Common myeloid progenitor, CD34-positive (primary cell): ENCODE measurements at regions not wholly inside any gene's neighbourhood (a gene's known extent, or its start where the extent isn't known, plus 50 kb on each side); places are given as distances from the start of the nearest gene placed in this dataset.
"Not testable (repeated sequence)": the region's sequence is repeated elsewhere in the genome, so short reads cannot be mapped to it uniquely, and the experiment has no call there.

Source experiments
- CTCF ChIA-PET: fragments of 350-600 bp; sonication (Branson Sonifier 250); formaldehyde crosslinking; loops from one replicate; lab custom pipeline; 2021; ENCODE audit warnings: antibody characterized with exemption; lab: Charles Lee
- POLR2A ChIA-PET: fragments of 350-600 bp; sonication (Branson Sonifier 250); formaldehyde crosslinking; loops from one replicate; lab custom pipeline; 2021; ENCODE audit warnings: antibody characterized with exemption; lab: Charles Lee
- DNase-seq, 3 donors: peaks; one replicate each; pipeline versions ENCODE4 v3.0.0 to v3.0.0-alpha.2; 2013
- H3K27ac ChIP-seq, 2 experiments: 1 replicate in 1 of 2; 2 replicates in 1 of 2; pipeline ENCODE4 v1.7.0; 2013; ENCODE audit warnings: inconsistent platforms in 2 of 2, low read length in 2 of 2, mild to moderate bottlenecking in 2 of 2, low read depth in 1 of 2, moderate library complexity in 1 of 2; ENCODE audit not compliant: severe bottlenecking in 2 of 2, insufficient read depth in 1 of 2, poor library complexity in 1 of 2
- H3K27me3 ChIP-seq, 5 experiments: replicated peaks in 2 of 5; 1 replicate in 3 of 5; 2 replicates in 2 of 5; pipeline versions ENCODE4 v1.6.1 to v1.7.0; 2013; ENCODE audit warnings: low read length in 4 of 5, mild to moderate bottlenecking in 2 of 5, moderate library complexity in 2 of 5, inconsistent platforms in 1 of 5; ENCODE audit not compliant: insufficient read depth in 5 of 5, control insufficient read depth in 4 of 5
- H3K36me3 ChIP-seq, 4 experiments: 1 replicate in 2 of 4; 2 replicates in 2 of 4; pipeline versions ENCODE4 v1.6.1 to v1.7.0; 2013; ENCODE audit warnings: low read length in 3 of 4, control low read depth in 1 of 4, mild to moderate bottlenecking in 1 of 4; ENCODE audit not compliant: control insufficient read depth in 4 of 4, insufficient read depth in 4 of 4
- H3K4me1 ChIP-seq, 4 experiments: 1 replicate in 3 of 4; 2 replicates in 1 of 4; pipeline versions ENCODE4 v1.6.1 to v1.7.1; 2013; ENCODE audit warnings: low read length in 3 of 4, mild to moderate bottlenecking in 3 of 4, control low read depth in 1 of 4, inconsistent platforms in 1 of 4, moderate library complexity in 1 of 4; ENCODE audit not compliant: control insufficient read depth in 4 of 4, insufficient read depth in 4 of 4; ENCODE audit errors: control extremely low read depth in 1 of 4
- H3K4me3 ChIP-seq, 7 experiments: 1 replicate in 4 of 7; 2 replicates in 3 of 7; pipeline versions ENCODE4 v1.5.1 to v1.7.0; 2013; ENCODE audit warnings: mild to moderate bottlenecking in 7 of 7, low read length in 6 of 7, moderate library complexity in 6 of 7, inconsistent platforms in 2 of 7, low read depth in 2 of 7, control low read depth in 1 of 7; ENCODE audit not compliant: insufficient read depth in 4 of 7, control insufficient read depth in 1 of 7; ENCODE audit errors: extremely low read depth in 1 of 7
- H3K9me3 ChIP-seq, 5 experiments: 1 replicate in 4 of 5; 2 replicates in 1 of 5; pipeline versions ENCODE4 v1.6.1 to v1.7.1; 2013; ENCODE audit warnings: low read length in 4 of 5, mild to moderate bottlenecking in 2 of 5, inconsistent platforms in 1 of 5, low read depth in 1 of 5, moderate library complexity in 1 of 5; ENCODE audit not compliant: control insufficient read depth in 4 of 5, insufficient read depth in 2 of 5; ENCODE audit errors: control extremely low read depth in 1 of 5
- WGBS: methylation state at CpG from one replicate; pipeline ENCODE4 v1.1.5; 2013; ENCODE audit not compliant: insufficient coverage; 5-methylcytosine and 5-hydroxymethylcytosine counted together

GRCh38 chrY:12271162-12271561 lies 429.9 kb upstream of the USP9Y start:
- H3K36me3 ChIP-seq = no peaks in the 10 kb centered on the region
- H3K9me3 ChIP-seq = no peaks in the 10 kb centered on the region
- POLR2A ChIA-PET = no interaction called here
- no peak for DNase-seq
- H3K27me3 ChIP-seq = no peaks in the 10 kb centered on the region
- CTCF ChIA-PET = no interaction called here
- no peaks in the 10 kb centered on the region for H3K4me1 ChIP-seq
- WGBS = no CpG with 5 or more reads among the region's 4 CpGs
- no peak overlapping the region for H3K4me3 ChIP-seq
- no peak overlapping the region for H3K27ac ChIP-seq

GRCh38 chrY:12285608-12286007 lies 415.4 kb upstream of the USP9Y start:
- peaks cover 0 to 2% (median 0%) of the 10 kb centered on the region in 4 experiments for H3K4me1 ChIP-seq
- no peak overlapping the region for H3K27ac ChIP-seq
- no peak for DNase-seq
- H3K27me3 ChIP-seq = no peaks in the 10 kb centered on the region
- ChIA-PET CTCF (no interaction called here), POLR2A (no interaction called here)
- H3K36me3 ChIP-seq = no peaks in the 10 kb centered on the region
- no peak overlapping the region for H3K4me3 ChIP-seq
- WGBS = no CpG with 5 or more reads among the region's 5 CpGs
- H3K9me3 ChIP-seq = no peaks in the 10 kb centered on the region

- Histone ChIP-seq H3K27ac (no peak overlapping the region), H3K9me3 (no peaks in the 10 kb centered on the region), H3K36me3 (no peaks in the 10 kb centered on the region), H3K4me3 (no peak overlapping the region), H3K4me1 (peaks cover 0 to 2% (median 0%) of the 10 kb centered on the region in 4 experiments), H3K27me3 (no peaks in the 10 kb centered on the region)
- DNase-seq = no peak
- ChIA-PET CTCF (no interaction called here), POLR2A (no interaction called here)
- no CpG with 5 or more reads among the region's 3 CpGs for WGBS
These were observed 412.1 kb upstream of the USP9Y start for GRCh38 chrY:12288919-12289318.

DNA sequence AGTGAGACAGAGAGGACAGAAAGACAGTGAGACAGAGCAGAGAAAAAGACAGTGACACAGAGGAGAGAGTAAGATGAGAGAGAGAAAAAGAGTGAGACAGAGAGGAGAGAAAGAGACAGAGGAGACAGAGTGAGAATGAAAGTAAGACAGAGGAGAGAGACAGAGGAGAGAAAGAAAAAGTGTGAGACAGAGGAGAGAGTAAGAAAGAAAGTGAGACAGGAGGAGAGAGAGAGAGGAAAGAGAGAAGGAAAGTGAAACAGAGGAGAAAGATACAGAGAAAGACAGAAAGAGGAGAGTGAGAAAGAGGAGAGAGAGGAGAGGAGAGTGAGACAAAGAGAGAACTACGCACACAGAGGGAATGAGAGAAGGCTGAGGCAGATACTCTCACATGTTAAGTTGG lies 411.6 kb upstream of the USP9Y start:
- Histone ChIP-seq H3K27ac (no peak overlapping the region), H3K4me1 (peaks cover 0 to 2% (median 0%) of the 10 kb centered on the region in 4 experiments), H3K4me3 (no peak overlapping the region), H3K36me3 (no peaks in the 10 kb centered on the region), H3K27me3 (no peaks in the 10 kb centered on the region), H3K9me3 (no peaks in the 10 kb centered on the region)
- WGBS = no CpG with 5 or more reads among the region's 1 CpG
- no peak for DNase-seq
- ChIA-PET POLR2A (no interaction called here), CTCF (no interaction called here)

DNA sequence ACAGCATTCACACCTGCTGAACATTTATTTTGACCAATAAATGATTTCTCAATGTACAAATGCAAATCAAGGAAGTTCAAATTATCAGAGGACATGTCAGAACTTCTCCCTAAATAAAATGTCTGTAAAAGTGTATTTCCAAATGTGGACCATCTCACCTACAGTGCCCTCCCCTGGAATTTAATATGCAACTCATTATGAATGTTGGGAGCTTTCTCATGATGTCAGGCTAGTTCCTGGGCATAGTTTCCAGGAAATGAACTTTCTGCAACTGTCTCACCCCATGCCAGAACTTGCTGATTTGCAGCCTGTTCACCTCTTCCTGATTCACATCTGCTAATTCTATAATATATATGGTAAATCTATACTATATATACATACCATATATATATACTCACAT lies 408.5 kb upstream of the USP9Y start:
- Histone ChIP-seq H3K4me1 (peaks cover 0 to 2% (median 0%) of the 10 kb centered on the region in 4 experiments), H3K27ac (no peak overlapping the region), H3K9me3 (no peaks in the 10 kb centered on the region), H3K36me3 (no peaks in the 10 kb centered on the region), H3K4me3 (no peak overlapping the region), H3K27me3 (no peaks in the 10 kb centered on the region)
- DNase-seq = no peak
- POLR2A ChIA-PET = no interaction called here
- CTCF ChIA-PET = no interaction called here

DNA sequence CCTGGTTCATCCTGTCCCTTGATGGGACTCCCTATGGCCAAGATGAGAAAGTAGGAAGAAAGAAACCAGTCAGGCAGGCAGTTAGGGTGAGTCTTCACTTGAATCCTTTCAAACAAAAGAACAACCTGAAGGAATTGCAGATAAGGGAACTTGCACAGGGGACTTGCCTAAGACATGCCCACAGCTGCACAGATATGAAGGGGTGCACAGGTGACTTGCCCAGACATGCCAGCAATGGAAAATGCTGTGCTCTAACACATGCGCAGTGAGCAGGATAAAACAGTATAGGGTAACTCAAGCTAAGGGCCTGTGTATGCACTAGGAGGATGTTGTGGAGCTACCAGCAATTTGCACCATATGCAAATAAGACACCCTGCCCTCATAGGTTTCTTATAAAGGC lies 404.6 kb upstream of the USP9Y start:
- Histone ChIP-seq H3K27me3 (no peaks in the 10 kb centered on the region), H3K4me1 (no peaks in the 10 kb centered on the region), H3K9me3 (no peaks in the 10 kb centered on the region), H3K27ac (no peak overlapping the region), H3K4me3 (no peak overlapping the region), H3K36me3 (no peaks in the 10 kb centered on the region)
- DNase-seq = no peak
- no CpG with 5 or more reads among the region's 1 CpG for WGBS
- ChIA-PET CTCF (no interaction called here), POLR2A (no interaction called here)

DNA sequence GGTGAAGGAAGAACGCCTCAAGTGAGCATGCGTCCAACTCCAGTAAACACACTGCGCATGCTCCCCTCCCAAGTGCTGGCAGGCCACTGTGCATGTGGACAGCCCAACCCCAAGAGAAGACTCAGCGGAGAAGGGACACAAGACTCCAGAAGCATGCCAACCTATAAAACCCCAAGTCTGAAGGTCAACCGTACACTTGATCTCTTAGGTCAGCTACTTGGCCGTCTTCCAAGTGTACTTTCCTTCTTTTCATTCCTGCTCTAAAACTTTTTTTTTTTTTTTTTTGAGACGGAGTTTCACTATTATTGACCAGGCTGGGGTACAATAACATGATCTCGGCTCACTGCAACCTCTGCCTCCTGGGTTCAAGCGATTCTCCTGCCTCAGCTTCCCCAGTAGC lies 401.2 kb upstream of the USP9Y start:
- H3K4me3 ChIP-seq, H3K27me3 ChIP-seq, POLR2A ChIA-PET: not testable (repeated sequence)

More for the DNA sequence above, 401.2 kb upstream of the USP9Y start:
- H3K4me1 ChIP-seq, H3K9me3 ChIP-seq, H3K36me3 ChIP-seq, H3K27ac ChIP-seq, DNase-seq, CTCF ChIA-PET: not testable (repeated sequence)
- WGBS = no CpG with 5 or more reads among the region's 9 CpGs
